A673 (cell line): ENCODE measurements at regions not wholly inside any gene's neighbourhood (a gene's known extent, or its start where the extent isn't known, plus 50 kb on each side); places are given as distances from the start of the nearest gene placed in this dataset.

ENCODE experiments used
- BruUV-seq: library from RNA; stranded (reverse); fragments of 400-500 nt; replicated peaks from 2 replicates; lab custom pipeline; 2021; lab: Mats Ljungman, UMichigan
- CTCF ChIA-PET: fragments of 300-600 bp; sonication (Branson Sonifier 250); formaldehyde crosslinking; loops from one replicate; lab custom pipeline; 2022; ENCODE audit warnings: antibody characterized with exemption; lab: Charles Lee
- POLR2A ChIA-PET: fragments of 300-600 bp; sonication (Branson Sonifier 250); formaldehyde crosslinking; loops from one replicate; lab custom pipeline; 2022; ENCODE audit warnings: antibody characterized with exemption; ENCODE audit not compliant: low non-redundant PET; lab: Charles Lee
- DNase-seq: peaks from one replicate; pipeline ENCODE4 v3.0.0-alpha.2; 2015; ENCODE audit warnings: low spot score
- H3K27ac ChIP-seq: fragments of 200-600 bp; sonication (generic); 2 replicates; pipeline ENCODE4 v1.5.1; 2016; ENCODE audit warnings: mixed run types, low read depth, mild to moderate bottlenecking, mixed read lengths, antibody characterized with exemption, low read length; ENCODE audit not compliant: poor library complexity, severe bottlenecking
- H3K27me3 ChIP-seq: fragments of 200-600 bp; sonication (generic); replicated peaks from 2 replicates; pipeline ENCODE4 v1.6.1; 2017; ENCODE audit warnings: mixed run types, low read depth, mild to moderate bottlenecking, mixed read lengths, antibody characterized with exemption, low read length; ENCODE audit not compliant: insufficient read depth, poor library complexity
- H3K36me3 ChIP-seq: fragments of 200-600 bp; sonication (generic); 2 replicates; pipeline ENCODE4 v1.6.1; 2016; ENCODE audit warnings: mixed run types, mild to moderate bottlenecking, mixed read lengths, antibody characterized with exemption, low read length; ENCODE audit not compliant: insufficient read depth, poor library complexity, severe bottlenecking
- H3K4me1 ChIP-seq: fragments of 200-600 bp; sonication (generic); 2 replicates; pipeline ENCODE4 v1.6.1; 2017; ENCODE audit warnings: mixed run types, mild to moderate bottlenecking, mixed read lengths, antibody characterized with exemption, low read length; ENCODE audit not compliant: insufficient read depth, poor library complexity, severe bottlenecking
- H3K4me3 ChIP-seq: fragments of 200-600 bp; sonication (generic); 2 replicates; pipeline ENCODE4 v1.5.1; 2016; ENCODE audit warnings: low read depth, mixed run types, mild to moderate bottlenecking, mixed read lengths, low read length; ENCODE audit not compliant: poor library complexity, severe bottlenecking
- H3K9me3 ChIP-seq: fragments of 200-600 bp; sonication (generic); 2 replicates; pipeline ENCODE4 v1.6.1; 2016; ENCODE audit warnings: mixed run types, low read depth, mild to moderate bottlenecking, mixed read lengths, antibody characterized with exemption, low read length; ENCODE audit not compliant: poor library complexity, severe bottlenecking
- CTCF ChIP-seq: fragments of 300-800, 200-600 bp; sonication (generic); conservative IDR thresholded peaks from 2 replicates; pipeline ENCODE4 v1.5.1; 2017; ENCODE audit warnings: low read depth, mild to moderate bottlenecking, antibody characterized with exemption, low read length, moderate library complexity, mixed read lengths
- EZH2 ChIP-seq: fragments of 200-600 bp; sonication (generic); IDR thresholded peaks from 2 replicates; pipeline ENCODE4 v1.6.1; 2017; ENCODE audit warnings: borderline replicate concordance, low read depth, mild to moderate bottlenecking, mixed read lengths, antibody characterized with exemption, low read length; ENCODE audit not compliant: poor library complexity, severe bottlenecking
- intact Hi-C: fragments of 100-400 bp; cut with micrococcal nuclease; formaldehyde crosslinking; loops from one replicate; pipeline ENCODE4 v1.10.0; 2022; ENCODE audit not compliant: unreplicated experiment

GRCh38 chr14:39739796-39740195 is 307.6 kb upstream of the FBXO33 start:
- POLR2A ChIA-PET: no interaction called here
- no peaks in the 10 kb centered on the region for H3K36me3 ChIP-seq
- no peak overlapping the region for H3K27ac ChIP-seq
- H3K4me1 ChIP-seq: no peaks in the 10 kb centered on the region
- no TSS peak for BruUV-seq
- H3K27me3 ChIP-seq: no peaks in the 10 kb centered on the region
- intact Hi-C loops: no loop called here
- H3K4me3 ChIP-seq: no peak overlapping the region
- TF ChIP-seq EZH2 (no peak), CTCF (no peak)
- CTCF ChIA-PET: no interaction called here
- no peaks in the 10 kb centered on the region for H3K9me3 ChIP-seq
- DNase-seq: no peak

- no peaks in the 10 kb centered on the region for H3K36me3 ChIP-seq
- ChIA-PET POLR2A (no interaction called here), CTCF (no interaction called here)
- H3K4me1 ChIP-seq: no peaks in the 10 kb centered on the region
- DNase-seq: no peak
- no peak overlapping the region for H3K4me3 ChIP-seq
- no TSS peak for BruUV-seq
- TF ChIP-seq EZH2 (no peak), CTCF (no peak)
- no peaks in the 10 kb centered on the region for H3K27me3 ChIP-seq
- no peaks in the 10 kb centered on the region for H3K9me3 ChIP-seq
- H3K27ac ChIP-seq: no peak overlapping the region
- intact Hi-C loops: no loop called here
Measured at GRCh38 chr14:39734306-39734705, 302.1 kb upstream of the FBXO33 start.

- TF ChIP-seq CTCF: no peak
- no peak for TF ChIP-seq EZH2
- no peaks in the 10 kb centered on the region for H3K9me3 ChIP-seq
- POLR2A ChIA-PET: no interaction called here
- no peak overlapping the region for H3K27ac ChIP-seq
- CTCF ChIA-PET: no interaction called here
- H3K4me1 ChIP-seq: no peaks in the 10 kb centered on the region
- no peaks in the 10 kb centered on the region for H3K27me3 ChIP-seq
- no TSS peak for BruUV-seq
- intact Hi-C loops: no loop called here
- DNase-seq: no peak
- H3K4me3 ChIP-seq: no peak overlapping the region
- H3K36me3 ChIP-seq: no peaks in the 10 kb centered on the region
Measured at GRCh38 chr14:39733741-39734140, 301.5 kb upstream of the FBXO33 start.
